HEK293 (cell line): ENCODE measurements at regions not wholly inside any gene's neighbourhood (a gene's known extent, or its start where the extent isn't known, plus 50 kb on each side); places are given as distances from the start of the nearest gene placed in this dataset.

Experiments used
- CTCF ChIA-PET: fragments of 350-600 bp; formaldehyde crosslinking; extraction: SDS; loops from one replicate; lab custom pipeline; 2021; ENCODE audit warnings: antibody characterized with exemption; lab: Yijun Ruan, JAX
- POLR2A ChIA-PET: fragments of 300-600 bp; formaldehyde crosslinking; extraction: SDS; loops from one replicate; lab custom pipeline; 2020; ENCODE audit warnings: antibody characterized with exemption, inconsistent platforms; lab: Yijun Ruan, JAX
- H3K27ac ChIP-seq: fragments of 200-500 bp; sonication (Bioruptor generic); 2 replicates; pipeline ENCODE4 v1.5.1; 2014; ENCODE audit warnings: low read depth, low read length, control low read depth, inconsistent platforms; ENCODE audit errors: extremely low read depth
- H3K36me3 ChIP-seq, 2 experiments: fragments of 200-500 bp in 1 of 2; sonication (Bioruptor generic) in 1 of 2; 1 replicate in 1 of 2; 2 replicates in 1 of 2; pipeline ENCODE4 v1.5.1; 2014 to 2017; ENCODE audit warnings: inconsistent platforms in 2 of 2, low read length in 2 of 2; ENCODE audit not compliant: control insufficient read depth in 2 of 2, insufficient read depth in 1 of 2
- H3K4me1 ChIP-seq: fragments of 200-500 bp; sonication (Bioruptor generic); 2 replicates; pipeline ENCODE4 v1.5.1; 2014; ENCODE audit warnings: mild to moderate bottlenecking, low read length, inconsistent platforms; ENCODE audit not compliant: control insufficient read depth, insufficient read depth
- H3K4me3 ChIP-seq: 2 replicates; pipeline ENCODE4 v1.5.1; 2011; ENCODE audit warnings: low read depth, mild to moderate bottlenecking, control low read depth, low read length, moderate library complexity
- H3K9me3 ChIP-seq: fragments of 200-500 bp; sonication (Bioruptor generic); 2 replicates; pipeline ENCODE4 v1.5.1; 2014; ENCODE audit warnings: low read depth, low read length, inconsistent platforms; ENCODE audit not compliant: control insufficient read depth, insufficient read depth
- ELK4 ChIP-seq: IDR thresholded peaks from 2 replicates; pipeline ENCODE4 v1.6.1; 2011; ENCODE audit warnings: mild to moderate bottlenecking, low read depth, low read length, borderline replicate concordance
- HOXD13 ChIP-seq: sonication (generic); formaldehyde crosslinking; IDR thresholded peaks from 2 replicates; pipeline ENCODE4 v1.8.0; 2022; ENCODE audit warnings: missing genetic modification reagents, borderline replicate concordance
- MZF1 ChIP-seq: fragments of 450-650 bp; formaldehyde crosslinking; IDR thresholded peaks from 2 replicates; pipeline ENCODE4 v1.5.1; 2017; ENCODE audit warnings: missing biosample characterization, missing genetic modification characterization, borderline replicate concordance
- PRDM4 ChIP-seq: fragments of 450-650 bp; formaldehyde crosslinking; IDR thresholded peaks from 2 replicates; pipeline ENCODE4 v1.5.1; 2017; ENCODE audit warnings: missing biosample characterization, missing genetic modification characterization
- SP2 ChIP-seq: fragments of 450-650 bp; formaldehyde crosslinking; IDR thresholded peaks from 2 replicates; pipeline ENCODE4 v1.5.1; 2016; ENCODE audit warnings: missing biosample characterization, missing genetic modification characterization
- ZFHX2 ChIP-seq: fragments of 450-650 bp; formaldehyde crosslinking; conservative IDR thresholded peaks from 2 replicates; pipeline ENCODE4 v1.5.1; 2016; ENCODE audit warnings: missing biosample characterization, missing genetic modification characterization
- ZNF184 ChIP-seq: fragments of 450-650 bp; IDR thresholded peaks from 2 replicates; pipeline ENCODE4 v1.5.1; 2018; ENCODE audit warnings: missing biosample characterization, mild to moderate bottlenecking, missing genetic modification characterization
- ZNF2 ChIP-seq: fragments of 450-650 bp; formaldehyde crosslinking; IDR thresholded peaks from 2 replicates; pipeline ENCODE4 v1.5.1; 2016; ENCODE audit warnings: missing biosample characterization, missing genetic modification characterization
- ZNF514 ChIP-seq: fragments of 450-650 bp; formaldehyde crosslinking; IDR thresholded peaks from 2 replicates; pipeline ENCODE4 v1.5.1; 2016; ENCODE audit warnings: missing biosample characterization, missing genetic modification characterization
- ZNF530 ChIP-seq: fragments of 450-650 bp; formaldehyde crosslinking; IDR thresholded peaks from 2 replicates; pipeline ENCODE4 v1.5.1; 2016; ENCODE audit warnings: low read depth, missing biosample characterization, missing genetic modification characterization
- ZNF660 ChIP-seq: fragments of 450-650 bp; IDR thresholded peaks from 2 replicates; pipeline ENCODE4 v1.5.1; 2018; ENCODE audit warnings: missing biosample characterization, mild to moderate bottlenecking, missing genetic modification characterization
- ZNF664 ChIP-seq: fragments of 450-650 bp; formaldehyde crosslinking; IDR thresholded peaks from 2 replicates; pipeline ENCODE4 v1.5.1; 2016; ENCODE audit warnings: missing biosample characterization, missing genetic modification characterization
- ZNF837 ChIP-seq: fragments of 450-650 bp; formaldehyde crosslinking; IDR thresholded peaks from 2 replicates; pipeline ENCODE4 v1.5.1; 2016; ENCODE audit warnings: missing biosample characterization, missing genetic modification characterization
- ZSCAN23 ChIP-seq: fragments of 450-650 bp; formaldehyde crosslinking; IDR thresholded peaks from 2 replicates; pipeline ENCODE4 v1.5.1; 2016; ENCODE audit warnings: missing biosample characterization, missing genetic modification characterization
- ZSCAN30 ChIP-seq: fragments of 450-650 bp; IDR thresholded peaks from 2 replicates; pipeline ENCODE4 v1.5.1; 2018; ENCODE audit warnings: missing biosample characterization, mild to moderate bottlenecking, missing genetic modification characterization, moderate library complexity
- TF ChIP-seq, protein P1 (sequence below): fragments of 450-650 bp; formaldehyde crosslinking; conservative IDR thresholded peaks from 2 replicates; pipeline ENCODE4 v1.5.1; 2016; ENCODE audit warnings: low read depth, missing biosample characterization, missing genetic modification characterization
- TF ChIP-seq, protein P2 (sequence below): fragments of 450-650 bp; formaldehyde crosslinking; IDR thresholded peaks from 2 replicates; pipeline ENCODE4 v1.5.1; 2017; ENCODE audit warnings: missing biosample characterization, mild to moderate bottlenecking, missing genetic modification characterization, moderate library complexity
- TF ChIP-seq, protein P3 (sequence below): fragments of 450-650 bp; formaldehyde crosslinking; IDR thresholded peaks from 2 replicates; pipeline ENCODE4 v1.5.1; 2016; ENCODE audit warnings: missing biosample characterization, missing genetic modification characterization

GRCh38 chr1:14242870-14243269 lies 355.6 kb upstream of the KAZN start (continued):
- TF ChIP-seq, protein P1, sequence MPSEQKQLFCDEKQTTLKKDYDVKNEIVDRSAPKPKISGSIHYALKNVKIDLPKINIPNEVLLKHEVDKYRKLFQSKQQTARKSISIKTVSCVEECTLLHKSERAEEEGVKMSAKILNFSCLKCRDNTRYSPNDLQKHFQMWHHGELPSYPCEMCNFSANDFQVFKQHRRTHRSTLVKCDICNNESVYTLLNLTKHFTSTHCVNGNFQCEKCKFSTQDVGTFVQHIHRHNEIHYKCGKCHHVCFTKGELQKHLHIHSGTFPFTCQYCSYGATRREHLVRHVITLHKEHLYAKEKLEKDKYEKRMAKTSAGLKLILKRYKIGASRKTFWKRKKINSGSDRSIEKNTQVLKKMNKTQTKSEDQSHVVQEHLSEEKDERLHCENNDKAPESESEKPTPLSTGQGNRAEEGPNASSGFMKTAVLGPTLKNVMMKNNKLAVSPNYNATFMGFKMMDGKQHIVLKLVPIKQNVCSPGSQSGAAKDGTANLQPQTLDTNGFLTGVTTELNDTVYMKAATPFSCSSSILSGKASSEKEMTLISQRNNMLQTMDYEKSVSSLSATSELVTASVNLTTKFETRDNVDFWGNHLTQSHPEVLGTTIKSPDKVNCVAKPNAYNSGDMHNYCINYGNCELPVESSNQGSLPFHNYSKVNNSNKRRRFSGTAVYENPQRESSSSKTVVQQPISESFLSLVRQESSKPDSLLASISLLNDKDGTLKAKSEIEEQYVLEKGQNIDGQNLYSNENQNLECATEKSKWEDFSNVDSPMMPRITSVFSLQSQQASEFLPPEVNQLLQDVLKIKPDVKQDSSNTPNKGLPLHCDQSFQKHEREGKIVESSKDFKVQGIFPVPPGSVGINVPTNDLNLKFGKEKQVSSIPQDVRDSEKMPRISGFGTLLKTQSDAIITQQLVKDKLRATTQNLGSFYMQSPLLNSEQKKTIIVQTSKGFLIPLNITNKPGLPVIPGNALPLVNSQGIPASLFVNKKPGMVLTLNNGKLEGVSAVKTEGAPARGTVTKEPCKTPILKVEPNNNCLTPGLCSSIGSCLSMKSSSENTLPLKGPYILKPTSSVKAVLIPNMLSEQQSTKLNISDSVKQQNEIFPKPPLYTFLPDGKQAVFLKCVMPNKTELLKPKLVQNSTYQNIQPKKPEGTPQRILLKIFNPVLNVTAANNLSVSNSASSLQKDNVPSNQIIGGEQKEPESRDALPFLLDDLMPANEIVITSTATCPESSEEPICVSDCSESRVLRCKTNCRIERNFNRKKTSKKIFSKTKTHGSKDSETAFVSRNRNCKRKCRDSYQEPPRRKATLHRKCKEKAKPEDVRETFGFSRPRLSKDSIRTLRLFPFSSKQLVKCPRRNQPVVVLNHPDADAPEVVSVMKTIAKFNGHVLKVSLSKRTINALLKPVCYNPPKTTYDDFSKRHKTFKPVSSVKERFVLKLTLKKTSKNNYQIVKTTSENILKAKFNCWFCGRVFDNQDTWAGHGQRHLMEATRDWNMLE = no peak
- TF ChIP-seq ZFHX2 (tag by site-specific recombination) = no peak
- no peak for TF ChIP-seq ZNF660 (tag by site-specific recombination)
- no peak for TF ChIP-seq ELK4

DNA sequence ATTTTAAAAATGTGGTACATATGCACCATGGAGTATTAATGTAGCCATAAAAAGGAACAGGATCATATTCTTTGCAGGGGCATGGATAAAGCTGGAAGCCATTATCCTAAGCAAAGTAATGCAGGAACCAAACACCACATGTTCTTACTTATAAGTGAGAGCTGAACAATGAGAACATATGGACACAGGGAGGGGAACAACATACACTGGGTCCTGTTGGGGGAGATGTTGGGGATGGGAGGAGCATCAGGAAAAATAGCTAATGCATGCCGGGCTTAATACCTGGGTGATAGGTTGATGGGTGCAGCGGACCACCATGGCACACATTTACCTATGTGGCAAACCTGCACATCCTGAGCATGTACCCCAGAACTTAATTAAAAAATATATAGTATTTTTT lies 352.5 kb upstream of the KAZN start:
- no peaks in the 10 kb centered on the region for H3K36me3 ChIP-seq
- ChIA-PET CTCF (interaction anchor here (0.7 kb wide), 1 partner anchor 37 kb away, joined by 3 read pairs; no protein-coding TSS in a partner anchor), POLR2A (no interaction called here)
- no peak overlapping the region for H3K27ac ChIP-seq
- H3K4me3 ChIP-seq = no peak overlapping the region
- no peaks in the 10 kb centered on the region for H3K4me1 ChIP-seq
- no peaks in the 10 kb centered on the region for H3K9me3 ChIP-seq
- TF ChIP-seq ZNF2 (no peak), PRDM4 (tag by site-specific recombination) (no peak), HOXD13 (CRISPR knock-in tag) (no peak), ZNF530 (tag by site-specific recombination) (no peak), ZNF837 (no peak), SP2 (tag by site-specific recombination) (no peak)
- TF ChIP-seq, protein P2, sequence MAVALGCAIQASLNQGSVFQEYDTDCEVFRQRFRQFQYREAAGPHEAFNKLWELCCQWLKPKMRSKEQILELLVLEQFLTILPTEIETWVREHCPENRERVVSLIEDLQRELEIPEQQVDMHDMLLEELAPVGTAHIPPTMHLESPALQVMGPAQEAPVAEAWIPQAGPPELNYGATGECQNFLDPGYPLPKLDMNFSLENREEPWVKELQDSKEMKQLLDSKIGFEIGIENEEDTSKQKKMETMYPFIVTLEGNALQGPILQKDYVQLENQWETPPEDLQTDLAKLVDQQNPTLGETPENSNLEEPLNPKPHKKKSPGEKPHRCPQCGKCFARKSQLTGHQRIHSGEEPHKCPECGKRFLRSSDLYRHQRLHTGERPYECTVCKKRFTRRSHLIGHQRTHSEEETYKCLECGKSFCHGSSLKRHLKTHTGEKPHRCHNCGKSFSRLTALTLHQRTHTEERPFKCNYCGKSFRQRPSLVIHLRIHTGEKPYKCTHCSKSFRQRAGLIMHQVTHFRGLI (tag by site-specific recombination) = no peak

- CTCF ChIA-PET = no interaction called here
- Histone ChIP-seq H3K4me3 (no peak overlapping the region), H3K4me1 (no peaks in the 10 kb centered on the region), H3K36me3 (no peaks in the 10 kb centered on the region), H3K27ac (no peak overlapping the region), H3K9me3 (no peaks in the 10 kb centered on the region)
- POLR2A ChIA-PET = no interaction called here
- no peak for TF ChIP-seq ZSCAN30 (tag by site-specific recombination)
- no peak for TF ChIP-seq ZNF184 (tag by site-specific recombination)
- no peak for TF ChIP-seq ZNF514 (tag by site-specific recombination)
- TF ChIP-seq, protein P3, sequence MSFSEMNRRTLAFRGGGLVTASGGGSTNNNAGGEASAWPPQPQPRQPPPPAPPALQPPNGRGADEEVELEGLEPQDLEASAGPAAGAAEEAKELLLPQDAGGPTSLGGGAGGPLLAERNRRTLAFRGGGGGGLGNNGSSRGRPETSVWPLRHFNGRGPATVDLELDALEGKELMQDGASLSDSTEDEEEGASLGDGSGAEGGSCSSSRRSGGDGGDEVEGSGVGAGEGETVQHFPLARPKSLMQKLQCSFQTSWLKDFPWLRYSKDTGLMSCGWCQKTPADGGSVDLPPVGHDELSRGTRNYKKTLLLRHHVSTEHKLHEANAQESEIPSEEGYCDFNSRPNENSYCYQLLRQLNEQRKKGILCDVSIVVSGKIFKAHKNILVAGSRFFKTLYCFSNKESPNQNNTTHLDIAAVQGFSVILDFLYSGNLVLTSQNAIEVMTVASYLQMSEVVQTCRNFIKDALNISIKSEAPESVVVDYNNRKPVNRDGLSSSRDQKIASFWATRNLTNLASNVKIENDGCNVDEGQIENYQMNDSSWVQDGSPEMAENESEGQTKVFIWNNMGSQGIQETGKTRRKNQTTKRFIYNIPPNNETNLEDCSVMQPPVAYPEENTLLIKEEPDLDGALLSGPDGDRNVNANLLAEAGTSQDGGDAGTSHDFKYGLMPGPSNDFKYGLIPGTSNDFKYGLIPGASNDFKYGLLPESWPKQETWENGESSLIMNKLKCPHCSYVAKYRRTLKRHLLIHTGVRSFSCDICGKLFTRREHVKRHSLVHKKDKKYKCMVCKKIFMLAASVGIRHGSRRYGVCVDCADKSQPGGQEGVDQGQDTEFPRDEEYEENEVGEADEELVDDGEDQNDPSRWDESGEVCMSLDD = no peak
- no peak for TF ChIP-seq ZNF664 (tag by site-specific recombination)
- no peak for TF ChIP-seq ZFHX2 (tag by site-specific recombination)
- TF ChIP-seq ZSCAN23 (tag by site-specific recombination) = no peak
- no peak for TF ChIP-seq MZF1 (tag by site-specific recombination)
Measured at GRCh38 chr1:14246471-14246870, 352.0 kb upstream of the KAZN start.
